Endothelial cell of umbilical vein (primary cell): ENCODE measurements at regions not wholly inside any gene's neighbourhood (a gene's known extent, or its start where the extent isn't known, plus 50 kb on each side); places are given as distances from the start of the nearest gene placed in this dataset.

Experiments used
- BruUV-seq: library from RNA; stranded (reverse); fragments of 400-500 nt; replicated peaks from 2 replicates; lab custom pipeline; 2021; lab: Mats Ljungman, UMichigan
- CTCF ChIA-PET: fragments of 300-600, 350-600 bp; sonication (Branson Sonifier 250); formaldehyde crosslinking; loops from one replicate; lab custom pipeline; 2021; ENCODE audit warnings: antibody characterized with exemption, inconsistent platforms; lab: Charles Lee
- POLR2A ChIA-PET: fragments of 300-600, 350-600 bp; sonication (Branson Sonifier 250); formaldehyde crosslinking; loops from one replicate; lab custom pipeline; 2021; ENCODE audit warnings: antibody characterized with exemption, inconsistent platforms; lab: Charles Lee
- DNase-seq: peaks from one replicate; pipeline ENCODE4 v3.0.0-alpha.2; 2011; ENCODE audit warnings: low read depth, low spot score
- FAIRE-seq: peaks from 2 replicates; lab custom pipeline; 2011; peaks lifted over from hg19 to GRCh38; lab: Jason Lieb, UNC
- H2AFZ ChIP-seq: 2 replicates; pipeline ENCODE4 v1.6.0; 2012; ENCODE audit warnings: low read depth, low read length, control low read depth, inconsistent platforms
- H3K27ac ChIP-seq: 2 replicates; pipeline ENCODE4 v1.5.1; 2011; ENCODE audit warnings: low read depth, mild to moderate bottlenecking, control low read depth, low read length, moderate library complexity; ENCODE audit not compliant: insufficient read depth
- H3K27me3 ChIP-seq, 2 experiments: 2 replicates each; pipeline versions ENCODE4 v1.6.0 to v1.6.1; 2011; ENCODE audit warnings: low read length in 2 of 2, mixed read lengths in 1 of 2; ENCODE audit not compliant: control insufficient read depth in 2 of 2, insufficient read depth in 2 of 2
- H3K36me3 ChIP-seq, 2 experiments: 2 replicates in 1 of 2; 3 replicates in 1 of 2; pipeline ENCODE4 v1.5.1; 2011; ENCODE audit warnings: low read length in 2 of 2, mild to moderate bottlenecking in 1 of 2, moderate library complexity in 1 of 2; ENCODE audit not compliant: control insufficient read depth in 2 of 2, insufficient read depth in 2 of 2; ENCODE audit errors: extremely low read depth in 1 of 2
- H3K4me1 ChIP-seq: 3 replicates; pipeline ENCODE4 v1.5.1; 2011; ENCODE audit warnings: mild to moderate bottlenecking, low read length; ENCODE audit not compliant: control insufficient read depth, insufficient read depth; ENCODE audit errors: extremely low read depth
- H3K4me2 ChIP-seq: 2 replicates; pipeline ENCODE4 v1.6.1; 2011; ENCODE audit warnings: low read length, control low read depth, mixed read lengths; ENCODE audit not compliant: insufficient read depth
- H3K4me3 ChIP-seq, 3 experiments: fragments of 200-600 bp in 1 of 3; sonication (generic), shearing (Covaris generic) in 1 of 3; replicated peaks in 1 of 3; 2 replicates each; pipeline ENCODE4 v1.5.1; 2011 to 2016; ENCODE audit warnings: control low read depth in 3 of 3, low read length in 3 of 3, mild to moderate bottlenecking in 2 of 3, inconsistent platforms in 1 of 3, low read depth in 1 of 3, moderate library complexity in 1 of 3; ENCODE audit not compliant: insufficient read depth in 1 of 3
- H3K79me2 ChIP-seq: 2 replicates; pipeline ENCODE4 v1.6.0; 2012; ENCODE audit warnings: low read length, inconsistent platforms; ENCODE audit not compliant: control insufficient read depth, insufficient read depth
- H3K9ac ChIP-seq: replicated peaks from 2 replicates; pipeline ENCODE3; 2011; ENCODE audit warnings: low read length, control low read depth; ENCODE audit not compliant: insufficient read depth; ENCODE audit errors: extremely low read depth
- H3K9me1 ChIP-seq: replicated peaks from 3 replicates; pipeline ENCODE4 v1.6.0; 2011; ENCODE audit warnings: mild to moderate bottlenecking, low read length; ENCODE audit not compliant: control insufficient read depth, insufficient read depth; ENCODE audit errors: extremely low read depth
- H3K9me3 ChIP-seq: replicated peaks from 2 replicates; pipeline ENCODE4 v1.5.1; 2012; ENCODE audit warnings: low read length, inconsistent platforms; ENCODE audit not compliant: control insufficient read depth, insufficient read depth
- H4K20me1 ChIP-seq: replicated peaks from 2 replicates; pipeline ENCODE3; 2011; ENCODE audit warnings: mild to moderate bottlenecking, low read length; ENCODE audit not compliant: control insufficient read depth, insufficient read depth; ENCODE audit errors: extremely low read depth
- CTCF ChIP-seq, 2 donors: IDR thresholded peaks; 1 replicate in 1 of 2; 2 replicates in 1 of 2; pipeline ENCODE4 v1.5.1; 2011; ENCODE audit warnings: low read length in 2 of 2, mild to moderate bottlenecking in 2 of 2, moderate library complexity in 2 of 2, control low read depth in 1 of 2, inconsistent platforms in 1 of 2, low read depth in 1 of 2; ENCODE audit not compliant: insufficient read depth in 1 of 2; ENCODE audit errors: extremely low read depth in 1 of 2
- EZH2 ChIP-seq: IDR thresholded peaks from 2 replicates; pipeline ENCODE4 v1.6.1; 2012; ENCODE audit warnings: borderline replicate concordance, low read depth, mild to moderate bottlenecking, moderate library complexity, low read length, inconsistent platforms; ENCODE audit not compliant: severe bottlenecking
- FOS ChIP-seq: IDR thresholded peaks from 2 replicates; pipeline ENCODE4 v1.6.1; 2011; ENCODE audit warnings: mild to moderate bottlenecking, low read length, moderate library complexity, borderline replicate concordance; ENCODE audit not compliant: insufficient read depth
- GATA2 ChIP-seq: IDR thresholded peaks from 2 replicates; pipeline ENCODE4 v1.7.0; 2011; ENCODE audit warnings: low read depth, mild to moderate bottlenecking, moderate library complexity, mixed read lengths, low read length; ENCODE audit not compliant: insufficient read length, insufficient read depth
- JUN ChIP-seq: IDR thresholded peaks from 2 replicates; pipeline ENCODE4 v1.6.1; 2011; ENCODE audit warnings: borderline replicate concordance, low read depth; ENCODE audit not compliant: insufficient read length, insufficient read depth
- MAX ChIP-seq: IDR thresholded peaks from 2 replicates; pipeline ENCODE4 v1.6.1; 2011; ENCODE audit not compliant: insufficient read depth, insufficient read length
- MYC ChIP-seq: IDR thresholded peaks from one replicate; pipeline ENCODE4 v1.6.1; 2011; ENCODE audit warnings: mild to moderate bottlenecking, low read depth, low read length
- POLR2A ChIP-seq: IDR thresholded peaks from 2 replicates; pipeline ENCODE4 v1.6.1; 2012; ENCODE audit warnings: low read depth, mild to moderate bottlenecking, control low read depth, low read length
- POLR2AphosphoS5 ChIP-seq: IDR thresholded peaks from 2 replicates; pipeline ENCODE4 v1.6.1; 2012; ENCODE audit warnings: low read depth, mild to moderate bottlenecking, control low read depth, low read length, moderate library complexity; ENCODE audit not compliant: insufficient read depth
- dilution Hi-C: fragments of 300-500 bp; cut with MboI; formaldehyde crosslinking; loops from one replicate; pipeline ENCODE4 v1.15.0; 2019; ENCODE audit warnings: low sequenced_read_pairs; ENCODE audit not compliant: extremely low pct_ligation_motif_present
- intact Hi-C: fragments of 100-400 bp; cut with micrococcal nuclease; formaldehyde crosslinking; loops from one replicate; pipeline ENCODE4 v1.10.0; 2022

GRCh38 chr1:190736971-190737590 lies 259.4 kb upstream of the BRINP3 start:
- no peaks in the 10 kb centered on the region for H3K9me1 ChIP-seq
- no peak overlapping the region for H3K27ac ChIP-seq
- TF ChIP-seq JUN (no peak), MYC (no peak), GATA2 (no peak), EZH2 (no peak), MAX (no peak), FOS (no peak), POLR2AphosphoS5 (no peak), CTCF (IDR thresholded peaks at IDR 0.05; ENCODE audit: extremely low read depth in 1 of 2, insufficient read depth in 1 of 2, low read depth in 1 of 2, low read length in 2 of 2) (no peak), POLR2A (no peak)
- dilution Hi-C loops (no loop called here), intact Hi-C loops (no loop called here)
- BruUV-seq, result no TSS peak
- no peaks in the 10 kb centered on the region for H3K79me2 ChIP-seq
- H3K9ac ChIP-seq, result no peak overlapping the region
- ChIA-PET CTCF (no interaction called here), POLR2A (no interaction called here)
- H3K4me3 ChIP-seq, result no peak overlapping the region
- H2AFZ ChIP-seq, result no peak overlapping the region
- no peak overlapping the region for H3K4me2 ChIP-seq
- H3K9me3 ChIP-seq, result no peaks in the 10 kb centered on the region
- H4K20me1 ChIP-seq, result no peaks in the 10 kb centered on the region
- H3K36me3 ChIP-seq, result no peaks in the 10 kb centered on the region
- no peak for FAIRE-seq
- no peaks in the 10 kb centered on the region for H3K27me3 ChIP-seq
- no peak for DNase-seq
- no peaks in the 10 kb centered on the region for H3K4me1 ChIP-seq
